Vagina (tissue), 2 donors: ENCODE measurements at regions not wholly inside any gene's neighbourhood (a gene's known extent, or its start where the extent isn't known, plus 50 kb on each side); places are given as distances from the start of the nearest gene placed in this dataset.
"Not testable (repeated sequence)": the region's sequence is repeated elsewhere in the genome, so short reads cannot be mapped to it uniquely, and the experiment has no call there.

Source experiments
- CTCF ChIP-seq, 3 experiments: fragments of 450-650 bp in 2 of 3; fragments of 200-600 bp in 1 of 3; sonication (generic) in 1 of 3; IDR thresholded peaks; one replicate each; pipeline ENCODE4 v1.5.1; 2017 to 2019; ENCODE audit warnings: antibody characterized with exemption in 3 of 3, mild to moderate bottlenecking in 2 of 3, moderate library complexity in 2 of 3
- POLR2A ChIP-seq, 2 donors: fragments of 450-650 bp; IDR thresholded peaks; one replicate each; pipeline ENCODE4 v1.6.1; 2017; ENCODE audit warnings: antibody characterized with exemption in 2 of 2, mild to moderate bottlenecking in 2 of 2, moderate library complexity in 2 of 2

DNA sequence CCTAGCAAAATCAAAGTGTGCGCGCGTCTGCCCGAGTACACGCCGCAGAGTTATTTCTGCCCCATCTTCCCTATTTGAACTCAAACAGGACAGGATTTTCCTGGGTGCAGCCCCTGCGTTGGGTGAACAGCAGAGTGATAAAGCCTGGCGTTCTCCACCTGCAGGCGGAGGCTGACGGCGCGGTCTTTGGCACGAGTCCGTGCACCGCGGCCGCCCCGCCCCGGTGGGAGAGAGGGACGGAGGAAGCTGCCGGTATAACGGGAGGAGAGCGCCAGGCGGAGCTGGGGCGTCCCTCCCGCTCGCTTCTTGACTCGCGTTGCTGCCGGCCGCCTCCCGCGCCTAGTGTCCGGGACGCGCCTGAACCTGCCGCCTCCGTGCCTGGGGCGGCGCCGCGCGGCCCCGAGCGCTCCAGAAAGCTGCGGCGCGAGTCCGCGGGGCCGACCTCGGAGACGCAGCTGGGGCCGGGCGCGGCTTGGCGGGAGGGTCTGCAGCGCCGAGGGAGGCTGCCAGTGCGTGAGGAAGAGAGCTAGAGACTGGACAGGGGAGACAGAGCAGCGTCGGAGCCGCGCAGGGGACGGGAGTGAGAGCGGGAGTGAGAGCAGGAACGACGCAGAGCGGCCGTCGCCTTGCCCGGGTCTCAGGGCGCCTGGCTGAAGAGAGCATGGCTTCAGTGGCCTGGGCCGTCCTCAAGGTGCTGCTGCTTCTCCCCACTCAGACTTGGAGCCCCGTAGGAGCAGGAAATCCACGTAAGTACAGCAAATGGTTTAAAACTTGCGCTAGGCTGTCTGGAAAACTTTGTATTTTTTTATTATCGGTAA is 66.8 kb upstream of the SPATA31A3 start:
- not testable (repeated sequence) for TF ChIP-seq CTCF, POLR2A (IDR thresholded peaks at IDR 0.05)
